K562 (cell line): ENCODE measurements at regions not wholly inside any gene's neighbourhood (a gene's known extent, or its start where the extent isn't known, plus 50 kb on each side); places are given as distances from the start of the nearest gene placed in this dataset.

ENCODE experiments used
- MYC ChIP-seq, 2 experiments: fragments of 250-450 bp in 1 of 2; sonication (Bioruptor Pico) in 1 of 2; IDR thresholded peaks; 2 replicates each; pipeline versions ENCODE4 v1.5.1 to v1.6.1; 2012 to 2021; ENCODE audit warnings: low read depth in 2 of 2, borderline replicate concordance in 1 of 2, improper control_type of control experiment in 1 of 2, low read length in 1 of 2, mild to moderate bottlenecking in 1 of 2, moderate library complexity in 1 of 2
- TBL1XR1 ChIP-seq, 2 experiments: IDR thresholded peaks; 2 replicates each; pipeline ENCODE4 v1.6.1; 2012; ENCODE audit warnings: improper control_type of control experiment in 2 of 2, low read length in 2 of 2, mild to moderate bottlenecking in 1 of 2

DNA sequence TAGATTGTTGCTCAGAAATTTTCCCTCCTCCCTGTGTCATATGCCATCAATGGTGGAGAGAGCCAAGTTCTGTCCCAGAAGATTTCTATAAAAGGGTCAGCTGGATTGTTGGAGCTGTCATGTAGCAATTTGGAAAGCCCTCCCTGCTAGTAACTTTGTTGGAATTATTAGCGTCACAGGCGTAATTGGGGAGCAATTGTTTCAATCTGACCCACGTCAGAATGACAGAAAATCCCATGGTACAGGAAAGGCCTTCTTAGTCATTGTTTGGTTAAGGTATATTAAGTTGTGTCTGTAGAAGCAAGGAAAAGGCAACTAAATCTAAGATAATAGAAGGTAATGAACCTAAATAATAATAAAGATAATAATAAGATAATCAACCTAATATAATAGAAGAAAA lies 148.4 kb downstream of the PLK2 start:
- no peak for TF ChIP-seq TBL1XR1 (IDR thresholded peaks at IDR 0.05; ENCODE audit: low read length in 2 of 2)
- no peak for TF ChIP-seq MYC (IDR thresholded peaks at IDR 0.05; ENCODE audit: low read depth, low read length)
- no peak for TF ChIP-seq MYC (CRISPR knock-in tag; IDR thresholded peaks at IDR 0.05; ENCODE audit: borderline replicate concordance, low read depth)
